GM21576 (cell line): ENCODE measurements at regions not wholly inside any gene's neighbourhood (a gene's known extent, or its start where the extent isn't known, plus 50 kb on each side); places are given as distances from the start of the nearest gene placed in this dataset.
"Not testable (repeated sequence)": the region's sequence is repeated elsewhere in the genome, so short reads cannot be mapped to it uniquely, and the experiment has no call there.

Experiments used
- ATAC-seq: cut with Tn5 transposase; IDR thresholded peaks from one replicate; pipeline ENCODE4 v1.9.1; 2021; ENCODE audit warnings: mild to moderate bottlenecking, moderate library complexity; ENCODE audit not compliant: unreplicated experiment

- ATAC-seq = no peak
These were observed 203.9 kb downstream of the NUFIP1 start for GRCh38 chr13:44785401-44785800.

GRCh38 chr13:44784708-44785080 is 204.6 kb downstream of the NUFIP1 start:
- no peak for ATAC-seq

DNA sequence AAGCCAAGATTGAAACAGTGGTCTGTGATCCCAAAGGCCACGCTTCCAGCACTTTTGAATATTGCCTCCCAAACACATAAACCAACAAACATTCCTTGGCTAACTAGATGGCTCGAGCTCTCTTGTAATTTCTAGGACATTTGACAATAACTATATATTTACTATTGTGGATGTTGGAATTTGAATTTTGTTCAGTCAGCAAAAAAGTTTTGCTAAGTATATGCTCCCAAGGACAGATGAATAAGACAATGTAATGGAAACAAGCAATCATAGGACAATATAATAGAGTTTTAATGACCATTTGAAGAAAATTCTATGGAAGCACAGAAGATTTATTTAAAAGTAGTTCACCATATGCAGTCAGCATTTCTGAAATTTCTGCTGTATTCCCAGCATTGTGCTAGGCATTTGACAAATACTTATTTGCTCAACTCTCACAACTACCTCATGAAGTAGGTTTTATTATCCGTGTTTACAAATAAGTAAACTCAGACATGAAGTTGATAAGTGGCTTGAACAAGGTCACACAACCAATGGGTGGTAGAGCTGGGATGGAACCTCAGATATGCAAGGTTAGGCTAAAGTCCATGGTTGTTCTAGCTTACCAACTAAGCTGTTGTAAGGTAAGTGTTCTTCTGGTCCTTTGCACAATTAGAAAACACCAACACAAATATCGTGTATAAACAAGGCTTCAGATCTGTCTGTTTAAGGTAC is 205.1 kb downstream of the NUFIP1 start:
- ATAC-seq = no peak

DNA sequence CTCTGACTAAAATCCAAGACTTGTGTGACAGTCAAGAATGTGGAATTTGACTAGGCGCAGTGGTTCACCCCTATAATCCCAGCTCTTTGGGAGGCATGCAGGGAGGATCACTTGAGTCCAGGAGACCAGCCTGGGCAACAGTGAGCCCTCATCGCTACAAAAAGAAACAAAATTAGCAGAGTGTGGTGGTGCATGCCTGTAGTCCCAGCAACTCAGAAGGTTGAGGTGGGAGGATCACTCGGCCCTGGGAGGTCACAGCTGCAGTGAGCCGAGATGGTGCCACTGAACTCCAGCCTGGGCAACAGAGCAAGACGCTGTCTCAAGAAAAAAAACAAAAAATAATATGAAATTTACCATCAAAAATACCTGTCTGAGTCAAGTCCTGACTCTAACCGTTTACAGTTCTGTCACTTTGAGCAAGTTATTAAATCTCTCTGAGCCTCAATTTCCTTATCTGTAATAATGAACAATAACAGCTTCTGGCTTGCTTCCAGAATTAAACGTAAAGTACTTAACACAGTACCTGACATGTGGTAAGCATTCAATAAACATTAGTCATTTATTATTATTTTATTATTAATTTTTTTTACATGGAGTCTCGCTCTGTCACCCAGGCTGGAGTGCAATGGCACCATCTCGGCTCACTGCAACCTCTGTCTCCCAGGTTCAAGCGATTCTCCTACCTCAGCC is 204.6 kb upstream of the TSC22D1 start:
- ATAC-seq = no peak

GRCh38 chr13:44778761-44779484 is 202.8 kb upstream of the TSC22D1 start:
- no peak for ATAC-seq

- ATAC-seq = not testable (repeated sequence)
These were observed 199.2 kb upstream of the TSC22D1 start for GRCh38 chr13:44775290-44775689.

- no peak for ATAC-seq
These were observed 194.8 kb upstream of the TSC22D1 start for GRCh38 chr13:44770951-44771350.

DNA sequence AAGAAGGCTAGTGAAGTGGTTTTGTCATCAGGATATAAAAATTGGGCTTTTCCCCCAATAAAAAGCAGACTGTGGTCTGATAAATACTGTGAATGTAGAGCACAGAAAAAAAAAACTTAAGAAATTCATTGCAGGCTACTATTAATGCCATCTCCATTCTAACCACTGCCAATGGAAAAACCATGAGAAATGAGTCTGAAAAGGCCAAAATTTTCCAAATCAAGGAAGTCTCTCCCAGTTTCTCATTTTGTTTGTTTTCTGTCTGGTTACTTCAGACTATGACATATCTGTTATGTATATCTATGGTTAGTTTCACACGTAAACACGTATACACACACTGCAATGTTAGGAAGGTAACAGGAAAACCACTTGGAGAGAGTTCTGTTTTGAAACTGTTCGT is 193.6 kb upstream of the TSC22D1 start:
- no peak for ATAC-seq

GRCh38 chr13:44768775-44769581 is 192.8 kb upstream of the TSC22D1 start:
- ATAC-seq = no peak

DNA sequence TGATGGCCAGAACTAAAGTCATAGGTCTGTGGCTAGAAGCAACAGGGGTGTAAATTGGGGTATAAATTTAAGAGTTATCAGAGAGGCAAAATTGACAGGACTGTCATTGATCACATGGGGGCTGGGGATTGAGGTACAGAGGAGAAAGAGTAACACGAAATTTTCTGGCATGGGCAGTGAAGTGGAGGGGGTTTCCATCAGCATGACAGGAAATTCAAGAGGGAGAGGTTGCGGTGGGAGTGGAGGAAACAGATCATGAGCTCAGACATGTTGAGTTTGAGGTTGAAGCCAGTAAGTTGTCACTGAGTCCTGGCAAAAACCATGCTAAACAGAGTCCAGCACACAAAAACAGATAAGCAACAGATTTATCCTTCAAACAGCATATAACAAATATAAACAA is 192.1 kb upstream of the TSC22D1 start:
- ATAC-seq = peak; percentile 48

GRCh38 chr13:44765001-44765471 is 188.9 kb upstream of the TSC22D1 start:
- ATAC-seq = no peak

GRCh38 chr13:44764302-44764692 is 188.2 kb upstream of the TSC22D1 start:
- ATAC-seq = no peak

GRCh38 chr13:44763615-44764301 is 187.6 kb upstream of the TSC22D1 start:
- ATAC-seq = no peak

DNA sequence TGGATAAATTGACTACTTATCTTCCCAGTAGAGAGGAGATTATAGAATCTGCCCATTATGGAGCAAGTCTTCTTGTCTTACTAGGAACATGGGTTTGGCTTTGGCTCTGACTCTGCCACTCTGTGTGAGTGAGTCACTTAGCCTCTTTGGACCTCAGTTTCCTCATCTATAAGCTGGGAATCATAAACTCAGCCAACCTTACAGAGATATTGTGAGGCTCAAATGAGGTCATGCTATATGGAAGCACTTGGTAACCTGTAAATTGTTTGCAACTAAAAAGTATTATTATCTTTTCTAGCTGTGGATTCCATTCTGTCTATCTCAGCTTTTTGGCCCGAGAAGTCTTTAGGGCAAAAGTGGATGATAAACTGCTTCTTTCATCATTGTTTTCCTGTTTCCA is 186.8 kb upstream of the TSC22D1 start:
- ATAC-seq = no peak

- ATAC-seq = no peak
These were observed 184.3 kb upstream of the TSC22D1 start for GRCh38 chr13:44760434-44760833.

DNA sequence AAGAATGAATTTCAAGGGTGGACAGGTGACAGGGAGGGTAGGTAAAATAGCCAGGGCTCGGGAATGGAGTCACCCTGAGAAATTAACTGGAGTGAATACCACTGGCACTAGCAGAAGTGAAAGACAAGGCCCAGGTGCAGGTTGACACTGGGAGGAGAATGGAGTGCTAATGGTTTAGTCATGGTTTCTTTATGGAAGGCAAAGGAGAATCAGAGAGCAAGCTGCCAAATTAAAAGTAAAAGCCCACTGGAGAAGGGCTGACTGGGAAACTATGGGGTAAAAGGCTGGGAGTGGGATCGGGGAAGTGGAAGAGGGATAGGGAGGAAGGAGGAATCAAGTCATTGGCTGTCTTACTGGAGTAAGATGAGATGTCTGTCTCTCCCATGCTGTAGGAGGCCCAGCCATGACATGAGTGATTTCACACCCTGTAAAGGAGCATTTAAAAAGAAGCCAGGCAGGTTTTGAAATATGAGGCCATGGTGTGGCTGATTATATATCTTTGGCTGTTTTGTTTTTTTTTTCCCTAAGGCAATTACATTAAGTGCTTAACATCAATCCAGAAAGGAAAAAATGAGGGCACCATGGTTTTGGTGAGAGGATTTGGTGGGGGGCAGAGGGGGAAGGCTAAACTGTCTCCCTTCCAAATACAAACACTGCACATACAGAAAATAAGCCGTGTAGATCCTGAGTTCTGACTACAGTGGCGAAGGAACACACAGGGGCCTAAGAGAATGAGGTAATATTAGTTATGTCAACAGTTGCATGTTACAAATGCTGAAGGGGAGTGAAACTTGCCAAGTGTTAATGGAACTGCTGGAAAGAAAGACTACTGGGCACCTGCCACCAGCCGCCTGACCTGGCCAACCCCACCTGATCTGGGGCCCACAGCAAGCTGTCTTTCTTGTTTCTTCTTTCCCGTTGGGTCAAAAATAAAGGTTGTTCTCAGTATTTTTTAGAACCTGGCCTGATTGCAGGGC is 183.5 kb upstream of the TSC22D1 start:
- no peak for ATAC-seq

DNA sequence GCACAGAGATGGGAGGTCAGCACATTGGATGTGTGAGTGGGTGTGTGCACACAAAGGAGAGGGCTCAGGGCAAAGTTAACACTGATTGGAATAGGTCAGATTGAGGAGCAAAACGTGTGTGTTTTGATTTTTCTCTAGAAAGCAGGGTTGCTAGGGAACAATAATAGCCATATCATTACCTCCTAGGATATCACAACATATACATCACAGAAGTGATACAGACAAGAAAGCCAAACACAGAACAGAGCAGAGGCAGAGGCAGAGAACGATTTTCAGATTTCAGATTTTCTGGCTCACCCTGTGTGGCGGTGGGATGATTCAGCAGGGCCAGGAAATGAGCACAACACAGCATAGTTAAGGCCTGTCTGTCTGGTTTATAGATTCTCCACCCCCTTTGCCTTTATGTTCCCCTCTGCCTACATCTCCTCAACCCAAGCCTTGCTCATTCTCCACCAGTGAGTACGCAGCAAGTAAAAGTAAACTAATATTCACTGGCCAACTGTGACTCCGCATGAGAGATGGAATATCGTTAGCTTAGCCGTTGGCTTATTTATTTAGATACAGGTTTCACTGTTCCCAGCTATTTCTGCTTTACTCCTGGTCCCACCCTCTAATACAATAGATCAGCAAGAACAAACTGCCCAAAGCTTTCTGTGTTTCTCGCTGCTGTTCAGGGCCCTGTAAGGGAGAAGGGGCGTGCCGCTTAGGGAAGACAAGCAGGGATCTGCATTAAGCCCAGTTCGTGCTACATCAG is 182.7 kb upstream of the TSC22D1 start:
- ATAC-seq = no peak

- ATAC-seq = no peak
These were observed 181.5 kb upstream of the TSC22D1 start for GRCh38 chr13:44757671-44758070.
